NCI-H2171 treated with DMSO at 0.1 percent for 48 hours (cell line): ENCODE measurements at regions not wholly inside any gene's neighbourhood (a gene's known extent, or its start where the extent isn't known, plus 50 kb on each side); places are given as distances from the start of the nearest gene placed in this dataset.

Source experiments
- DNase-seq: peaks from one replicate; lab custom pipeline; 2025; lab: John Stamatoyannopoulos, UW

DNA sequence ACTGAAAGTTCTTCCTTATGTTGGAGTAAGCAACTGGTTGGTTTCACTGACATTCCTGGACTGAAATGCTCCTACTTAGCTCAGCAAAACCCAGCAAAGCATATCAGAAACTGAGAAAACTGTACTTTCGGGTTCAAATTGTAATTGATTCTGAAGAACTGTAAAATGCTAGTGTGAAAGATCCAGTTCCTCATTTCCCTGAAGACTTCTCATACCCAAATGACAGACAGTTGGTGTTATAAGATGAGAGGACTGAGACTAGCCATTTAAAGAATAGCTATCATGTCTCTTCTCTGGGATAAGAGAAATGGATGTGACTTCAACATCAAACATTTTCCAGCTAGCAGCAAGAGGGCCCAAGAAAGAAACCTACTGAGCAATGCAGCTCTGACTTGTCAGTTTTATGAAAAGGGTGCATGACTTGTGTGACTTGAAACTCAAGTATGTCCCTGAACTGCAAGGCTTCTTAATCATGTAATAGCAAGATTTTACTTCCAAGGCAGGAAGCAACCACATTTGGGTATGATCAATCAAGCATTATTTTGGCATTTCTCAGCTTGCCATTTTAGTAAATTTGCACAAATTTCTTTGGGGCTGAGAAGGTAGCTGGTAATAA lies 420.3 kb upstream of the MMADHC start:
- DNase-seq = no peak

DNA sequence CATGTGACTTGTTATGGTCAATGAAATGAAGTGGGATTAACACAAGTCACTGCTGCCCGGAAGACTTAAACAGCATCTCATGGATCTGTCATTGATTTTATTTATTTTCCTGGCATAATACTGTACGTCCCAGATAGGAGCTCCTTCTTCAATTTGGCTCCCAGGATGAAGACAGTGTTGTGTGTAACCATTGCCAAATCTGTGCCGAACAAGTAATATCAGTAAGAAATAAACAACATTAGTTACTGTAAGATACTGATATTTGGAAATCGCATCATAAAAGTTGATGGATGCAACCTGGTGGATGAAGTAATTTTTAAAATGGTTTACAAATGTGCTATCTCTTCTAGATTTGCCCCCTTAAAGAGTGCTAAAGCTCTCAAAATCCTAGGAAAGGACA lies 419.0 kb upstream of the MMADHC start:
- DNase-seq = no peak

DNA sequence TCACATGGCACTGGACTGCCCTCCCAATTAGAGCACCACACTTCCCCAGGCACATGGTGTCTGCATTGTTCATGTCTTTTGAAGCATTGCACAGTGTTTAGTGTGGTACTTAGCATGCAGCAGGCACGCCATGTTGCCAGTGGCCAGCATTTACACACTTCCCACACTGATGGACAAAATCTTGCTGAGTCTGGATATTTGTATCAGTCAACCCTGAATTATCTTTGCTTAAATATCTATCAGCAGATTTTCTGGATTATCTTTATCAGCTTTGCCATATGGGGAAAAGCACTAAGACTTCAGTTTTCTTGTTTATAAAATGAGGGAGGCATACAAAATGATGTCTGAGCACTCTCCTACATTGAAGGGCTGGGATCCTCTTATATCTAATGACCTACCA lies 416.0 kb upstream of the MMADHC start:
- no peak for DNase-seq

DNA sequence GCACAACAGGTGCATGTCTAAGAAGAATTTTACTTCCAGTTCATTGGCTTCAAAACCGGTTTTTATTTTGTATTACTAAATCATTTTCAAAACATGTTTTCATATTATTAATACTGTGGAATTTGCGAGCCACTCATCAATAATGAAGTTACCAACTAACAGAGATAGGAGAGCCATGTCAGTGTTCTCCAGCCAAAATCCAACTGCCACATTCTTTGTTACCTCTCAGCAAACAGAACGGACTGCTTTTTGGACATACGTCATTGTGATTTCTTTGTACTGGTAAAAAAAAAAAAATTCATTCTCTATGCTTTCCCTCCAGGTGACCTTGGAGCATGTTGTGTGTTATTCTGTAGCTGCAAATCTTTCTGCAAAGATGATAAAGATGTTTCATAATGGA lies 414.2 kb upstream of the MMADHC start:
- no peak for DNase-seq

DNA sequence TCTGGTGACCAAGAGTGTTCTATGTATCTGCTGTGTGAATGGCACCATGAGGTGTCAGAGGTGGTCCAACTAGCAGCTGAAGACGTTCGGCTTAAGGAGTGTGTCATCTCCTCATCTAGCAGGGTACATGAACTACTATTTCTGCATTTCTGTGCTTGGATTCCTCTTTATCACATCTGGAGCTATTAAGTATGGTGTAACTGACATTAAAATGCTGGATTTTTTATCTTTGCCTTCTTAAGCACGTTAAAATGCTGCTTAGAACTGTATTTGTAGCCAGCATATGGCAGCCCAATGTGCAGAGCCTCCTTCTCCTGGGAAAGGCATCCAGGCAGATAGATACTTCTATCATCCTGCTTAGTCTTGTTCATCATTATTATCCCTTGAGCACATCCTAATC lies 409.3 kb upstream of the MMADHC start:
- DNase-seq = no peak

DNA sequence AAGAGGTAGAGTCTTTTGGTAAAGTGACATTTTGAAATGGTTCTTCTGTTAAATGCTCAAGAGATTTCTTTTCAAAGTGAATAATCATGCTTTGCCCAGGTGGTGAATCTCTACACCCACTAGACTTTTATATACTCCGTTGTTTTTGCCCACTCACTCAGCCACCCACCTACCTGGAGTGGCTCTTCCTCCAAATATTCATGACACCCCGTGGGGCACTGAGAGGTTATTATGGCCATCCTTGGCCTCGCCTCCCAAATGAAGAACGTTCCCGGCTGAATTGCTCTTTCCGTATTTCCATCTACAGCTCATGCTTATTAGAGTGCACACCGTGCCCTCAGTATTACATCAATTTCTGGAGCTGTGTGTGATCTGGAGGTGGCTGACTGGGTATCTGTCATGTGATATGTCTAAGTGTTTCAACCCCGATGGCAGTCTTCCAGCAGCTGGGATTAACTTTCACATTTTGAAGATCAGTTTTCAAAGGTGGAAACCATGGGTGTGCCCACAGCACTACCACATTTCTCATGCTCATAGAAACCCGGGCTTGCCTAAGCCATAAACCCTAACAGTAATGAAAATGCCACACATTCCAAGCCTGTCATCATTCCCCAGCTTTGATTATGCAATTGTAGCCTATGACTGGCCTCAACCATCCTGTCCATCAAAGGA lies 406.6 kb upstream of the MMADHC start:
- DNase-seq = peak; percentile 94

DNA sequence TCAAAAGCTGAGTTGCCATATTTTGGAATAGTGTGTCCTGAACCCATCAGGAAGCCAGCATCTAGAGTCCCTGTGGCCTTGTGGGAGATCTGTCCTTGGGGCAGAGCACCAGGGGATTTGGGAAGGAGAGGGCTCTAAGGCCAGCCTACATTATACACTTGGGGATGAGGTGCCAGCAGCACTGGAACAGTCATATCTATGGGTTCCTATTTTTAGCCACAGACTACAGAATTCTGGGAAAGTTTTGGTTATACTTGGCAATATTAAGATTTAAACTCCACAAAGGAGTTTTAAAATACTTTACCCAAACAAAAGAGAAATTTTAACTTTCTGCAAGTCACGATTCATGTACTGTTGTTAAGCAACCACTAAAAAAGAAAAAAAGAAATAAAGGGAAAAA lies 405.7 kb upstream of the MMADHC start:
- DNase-seq = no peak

DNA sequence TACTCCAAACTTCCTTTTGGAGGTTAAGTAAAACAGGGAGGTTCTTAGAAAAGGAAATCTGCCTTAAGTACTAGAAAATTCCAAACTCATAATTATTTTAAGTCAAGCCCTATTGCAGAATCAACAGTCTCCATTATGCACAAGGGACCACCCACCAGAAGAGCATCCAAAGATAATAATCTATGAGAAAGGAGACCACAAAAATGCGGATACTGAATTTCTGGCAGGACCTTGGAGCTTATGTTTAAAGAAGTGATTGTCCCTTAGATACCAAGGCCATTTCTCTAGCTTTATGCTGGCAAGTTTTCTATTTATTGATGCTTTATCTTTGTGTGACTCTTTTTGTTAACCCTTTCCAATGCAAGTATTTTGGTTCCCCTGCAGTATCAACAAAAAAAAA lies 404.0 kb upstream of the MMADHC start:
- no peak for DNase-seq

DNA sequence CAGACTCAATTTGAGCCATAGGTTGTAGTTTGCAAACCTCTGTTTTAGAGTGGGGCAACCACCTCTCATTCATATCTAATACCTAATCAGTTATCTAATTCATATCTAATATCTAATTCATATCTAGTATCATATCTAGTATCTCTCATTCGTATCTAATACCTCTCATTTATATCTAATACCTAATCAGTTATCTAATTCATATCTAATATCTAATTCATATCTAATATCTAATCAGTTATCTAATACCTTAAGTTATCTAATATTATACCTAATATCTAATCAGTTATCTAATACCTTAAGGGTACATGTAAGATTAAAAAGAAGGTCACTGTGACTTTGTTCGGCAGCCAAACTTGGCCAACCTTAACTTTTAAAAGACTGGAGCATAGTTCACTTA lies 403.4 kb upstream of the MMADHC start:
- DNase-seq = no peak

DNA sequence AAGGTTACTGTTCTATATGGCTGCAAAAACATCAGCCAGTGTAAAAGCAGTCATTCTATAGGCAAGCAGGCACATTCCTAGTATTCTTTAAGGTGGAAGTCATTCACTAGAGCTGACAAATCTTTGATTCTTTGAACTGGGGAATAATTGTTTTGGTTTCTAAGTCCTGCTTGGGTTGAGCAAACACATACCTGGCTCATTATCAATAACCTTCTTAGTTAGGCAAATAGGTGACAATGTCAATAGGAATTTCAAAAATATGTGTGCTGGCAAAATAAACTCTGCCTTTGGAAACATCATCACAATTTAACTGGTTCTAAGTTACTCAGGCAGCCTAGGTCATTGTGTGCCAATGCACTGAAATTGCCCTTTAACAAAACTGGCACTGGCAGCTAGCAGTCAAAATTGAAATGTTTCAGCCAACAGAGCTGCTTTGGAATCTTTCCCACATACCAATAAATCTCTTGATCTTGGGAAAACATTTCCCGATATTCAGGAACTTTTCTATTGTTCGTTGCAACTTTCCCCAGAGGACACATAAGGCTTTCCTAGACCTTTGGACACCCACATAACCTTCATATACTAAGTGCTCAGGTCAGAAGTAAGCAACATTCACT lies 402.0 kb upstream of the MMADHC start:
- DNase-seq = no peak

DNA sequence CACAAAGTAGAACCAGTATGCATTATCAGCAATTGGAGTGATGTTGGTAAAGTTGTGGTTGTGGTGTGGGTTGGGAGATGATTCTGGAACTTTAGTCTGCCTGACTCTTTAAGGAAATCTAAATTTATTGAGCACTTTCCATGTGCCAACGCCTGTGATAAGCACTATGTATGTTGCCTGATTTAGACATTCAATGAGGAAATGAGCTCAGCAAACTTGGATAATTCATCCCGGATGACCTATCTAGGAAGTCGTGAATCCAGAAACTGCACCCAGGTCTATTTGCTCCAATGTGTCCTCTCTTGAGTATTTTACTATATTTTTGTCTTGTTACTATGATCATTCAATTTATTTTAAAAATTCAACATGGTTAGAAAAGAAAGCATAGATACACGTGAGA lies 400.8 kb upstream of the MMADHC start:
- DNase-seq = no peak

DNA sequence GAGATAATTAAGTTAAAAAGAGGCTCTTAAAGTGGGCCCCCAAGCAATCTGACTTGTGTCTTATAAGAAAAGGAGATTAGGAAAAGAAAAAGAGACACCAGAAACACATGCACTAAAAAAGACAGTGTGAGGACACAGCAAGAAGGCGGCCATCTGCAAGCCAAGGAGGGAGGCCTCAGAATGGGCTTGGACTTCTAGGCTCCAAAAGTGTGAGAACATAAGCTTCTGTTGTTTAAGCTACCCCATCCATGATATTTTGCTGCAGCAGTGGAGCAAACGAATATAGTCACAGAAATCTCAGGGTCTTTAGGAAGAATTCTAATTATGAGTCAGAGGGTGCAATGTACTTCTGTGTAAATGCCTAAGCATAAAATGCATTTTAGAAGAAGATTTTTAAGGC lies 399.3 kb upstream of the MMADHC start:
- DNase-seq = no peak

DNA sequence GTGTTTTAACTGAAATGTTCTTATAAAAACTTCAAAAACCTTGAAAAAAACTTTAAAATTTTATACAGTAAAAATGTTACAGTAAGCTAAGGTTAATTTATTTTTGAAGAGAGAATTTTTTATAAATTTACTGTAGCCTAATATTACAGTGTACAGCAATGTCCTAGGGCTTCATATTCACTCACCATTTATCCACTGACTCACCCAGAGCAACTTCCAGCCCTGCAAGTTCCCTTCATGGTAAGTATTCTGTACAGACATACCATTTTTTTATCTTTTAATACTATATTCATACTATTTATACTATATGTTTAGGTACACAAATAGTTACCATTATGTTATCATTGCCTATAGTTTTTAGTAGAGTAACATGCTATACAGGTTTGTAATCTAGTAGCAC lies 396.7 kb upstream of the MMADHC start:
- DNase-seq = no peak

DNA sequence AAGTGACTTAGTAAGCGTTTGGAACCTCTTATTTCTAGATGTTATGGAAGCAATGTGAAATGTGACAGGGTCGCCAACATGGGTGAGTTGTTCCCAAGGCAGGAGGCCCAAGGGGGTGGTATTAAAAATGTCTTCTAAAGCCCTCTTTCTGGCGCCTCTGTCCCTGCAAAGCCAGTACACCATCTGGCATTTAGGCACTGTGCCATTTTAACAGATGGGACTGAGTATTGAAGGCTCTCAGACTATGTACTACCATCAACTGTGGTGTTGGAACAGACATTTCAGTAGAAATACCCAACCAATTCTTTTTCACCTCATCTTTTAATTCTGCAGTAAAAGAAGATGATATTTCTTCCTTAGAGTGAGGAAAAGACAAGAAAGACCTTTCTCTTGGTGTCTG lies 384.5 kb upstream of the MMADHC start:
- DNase-seq = peak; percentile 95

DNA sequence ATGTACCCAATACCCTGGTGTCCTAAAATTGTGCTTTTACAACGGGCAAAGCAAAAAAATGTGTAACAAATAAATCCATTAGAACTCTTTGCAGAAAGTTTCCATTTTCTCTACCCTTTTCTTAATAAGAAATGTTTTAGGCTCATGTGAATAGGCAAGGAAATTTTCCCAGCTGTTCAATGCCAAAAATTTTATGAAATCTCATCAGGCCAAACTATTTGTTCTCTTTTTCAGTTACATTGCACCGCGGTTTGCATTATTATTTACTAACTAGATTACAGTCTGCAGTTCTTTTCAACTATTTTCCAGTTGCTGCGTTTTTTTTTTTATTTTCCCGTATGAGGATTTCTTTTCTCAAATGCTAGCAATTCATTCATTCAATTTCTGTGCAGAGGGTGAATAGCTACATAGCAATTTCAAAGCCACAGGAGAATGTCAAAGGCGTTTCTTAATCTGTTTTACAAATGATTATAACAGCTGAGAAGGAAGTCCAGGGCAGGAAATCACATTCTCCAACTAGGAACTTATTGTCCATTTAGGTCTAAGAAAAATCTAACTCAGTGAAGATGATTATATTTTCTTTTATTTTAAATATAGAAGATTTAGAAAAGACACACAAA lies 367.5 kb upstream of the MMADHC start:
- DNase-seq = no peak

DNA sequence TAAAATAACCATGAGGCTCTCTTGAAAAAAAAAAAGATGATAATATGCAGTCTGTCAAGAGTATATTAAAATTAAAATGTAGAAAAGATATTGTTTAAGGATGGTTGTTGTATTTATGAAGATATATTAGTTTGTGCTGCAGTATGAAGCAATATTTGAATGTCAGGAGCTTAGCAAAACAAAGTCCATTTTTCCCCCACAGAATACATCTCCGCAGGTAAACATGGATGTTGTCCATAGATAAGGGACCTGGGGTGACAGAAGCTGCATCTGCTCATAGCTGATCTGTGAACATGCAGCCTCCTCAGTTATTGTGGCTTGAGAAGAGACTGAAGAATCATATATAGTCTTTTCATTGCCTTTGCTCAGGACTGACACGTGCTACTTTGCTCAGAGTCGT lies 366.1 kb upstream of the MMADHC start:
- DNase-seq = no peak

DNA sequence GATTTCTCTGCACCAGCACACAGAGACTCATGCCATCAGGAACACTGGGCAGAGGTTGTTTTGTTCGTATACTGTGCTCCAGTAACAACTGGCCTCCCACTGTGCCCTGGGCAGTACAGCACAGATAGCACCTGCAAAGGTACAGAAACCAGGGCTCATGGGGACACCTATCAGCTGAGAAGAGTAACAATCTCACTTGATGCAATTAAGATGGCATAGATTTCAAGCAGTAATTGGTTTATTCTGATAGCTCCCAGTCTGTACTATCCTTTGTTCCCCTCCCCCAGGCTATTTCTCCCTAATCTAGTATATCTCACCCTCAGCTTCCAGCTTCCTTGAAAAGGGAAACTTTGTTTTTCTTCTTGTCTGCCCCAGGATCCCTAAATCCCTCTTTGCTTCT lies 343.9 kb upstream of the MMADHC start:
- DNase-seq = peak; percentile 2

DNA sequence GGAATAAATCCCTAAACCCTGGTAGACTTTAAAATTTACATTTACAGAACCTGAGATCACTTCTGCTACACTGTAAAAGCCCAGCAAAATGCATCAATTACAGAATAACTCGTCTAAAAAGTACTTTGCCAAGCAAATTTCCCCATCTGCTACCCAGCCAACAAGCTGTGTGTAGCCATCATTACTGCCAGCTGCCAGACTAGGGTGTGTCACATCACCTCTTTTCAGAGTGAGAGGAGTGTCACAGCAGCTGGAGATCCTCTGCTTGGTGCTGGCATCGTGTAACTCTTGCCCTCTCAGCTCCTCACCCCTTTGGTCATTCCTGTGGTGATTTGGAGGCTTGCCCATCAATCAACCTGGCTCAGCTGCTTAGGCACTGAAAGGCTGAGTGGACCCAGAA lies 340.4 kb upstream of the MMADHC start:
- peak; percentile 81 for DNase-seq

DNA sequence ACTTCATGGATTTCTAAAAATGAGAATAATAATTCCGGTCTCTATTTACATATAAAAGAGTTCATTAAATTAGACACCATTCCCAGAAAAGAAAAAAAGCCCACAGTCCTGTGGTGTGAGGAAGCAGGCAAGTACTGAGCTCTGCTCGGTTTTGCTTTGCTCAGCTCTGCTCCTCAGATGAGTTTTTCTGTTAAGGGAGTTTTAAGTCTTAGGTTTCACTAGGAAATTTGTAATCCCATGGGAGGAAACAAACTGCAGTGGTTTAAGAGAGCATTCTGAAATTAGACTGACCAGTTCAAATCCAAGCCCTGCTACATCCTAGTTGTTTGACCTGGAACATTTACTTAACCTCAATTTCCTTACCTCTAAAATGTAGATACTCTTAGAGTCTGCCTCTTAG lies 338.6 kb upstream of the MMADHC start:
- DNase-seq = peak; percentile 10

DNA sequence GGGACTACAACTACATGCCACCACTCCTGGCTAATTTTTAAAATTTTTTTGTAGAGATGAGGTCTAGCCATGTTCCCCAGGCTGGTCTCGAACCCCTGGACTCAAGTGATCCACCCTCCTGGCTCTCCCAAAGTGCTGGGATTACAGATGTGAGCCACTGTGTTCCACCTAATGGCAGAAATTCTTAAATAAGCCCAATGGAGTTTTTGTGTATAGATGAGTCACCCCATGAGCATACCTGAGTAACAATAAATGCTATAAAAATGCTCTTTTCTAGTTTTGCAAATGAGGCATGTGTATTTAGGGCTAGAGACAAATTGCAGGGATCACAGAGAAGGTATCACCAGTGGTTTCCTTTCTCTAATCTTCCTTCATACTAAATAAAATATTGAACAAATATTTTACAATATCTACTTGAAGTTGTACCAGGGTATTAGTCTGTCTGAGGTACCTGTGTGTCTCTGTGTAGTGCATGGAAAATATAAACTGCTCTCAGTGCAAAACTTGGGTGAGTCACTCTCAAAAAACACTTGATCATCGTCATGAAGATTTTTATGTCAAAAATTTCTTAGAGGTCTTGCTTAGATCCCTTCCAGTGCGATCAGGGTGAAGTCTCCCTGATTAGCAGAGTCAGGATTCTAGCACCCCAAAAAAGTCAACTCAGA lies 337.1 kb upstream of the MMADHC start:
- DNase-seq = no peak

DNA sequence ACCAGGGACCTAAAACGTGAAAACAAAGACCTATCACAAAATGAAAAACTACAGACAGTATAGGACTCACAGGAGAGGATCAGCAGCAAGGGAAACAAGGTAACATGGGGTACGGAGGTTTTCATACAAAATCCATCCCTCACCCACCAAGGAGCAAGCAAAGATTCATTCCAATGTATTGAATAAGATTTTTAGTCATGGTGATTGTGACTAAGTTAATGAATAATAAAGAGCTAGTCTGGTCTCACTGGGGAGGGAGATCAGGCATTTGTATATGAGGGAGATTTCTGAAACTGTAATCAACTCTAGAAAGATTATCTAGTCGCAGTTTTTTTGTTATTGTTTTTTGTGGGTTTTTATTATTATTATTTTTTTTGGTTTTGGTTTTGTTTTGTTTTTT lies 336.5 kb upstream of the MMADHC start:
- DNase-seq = no peak

DNA sequence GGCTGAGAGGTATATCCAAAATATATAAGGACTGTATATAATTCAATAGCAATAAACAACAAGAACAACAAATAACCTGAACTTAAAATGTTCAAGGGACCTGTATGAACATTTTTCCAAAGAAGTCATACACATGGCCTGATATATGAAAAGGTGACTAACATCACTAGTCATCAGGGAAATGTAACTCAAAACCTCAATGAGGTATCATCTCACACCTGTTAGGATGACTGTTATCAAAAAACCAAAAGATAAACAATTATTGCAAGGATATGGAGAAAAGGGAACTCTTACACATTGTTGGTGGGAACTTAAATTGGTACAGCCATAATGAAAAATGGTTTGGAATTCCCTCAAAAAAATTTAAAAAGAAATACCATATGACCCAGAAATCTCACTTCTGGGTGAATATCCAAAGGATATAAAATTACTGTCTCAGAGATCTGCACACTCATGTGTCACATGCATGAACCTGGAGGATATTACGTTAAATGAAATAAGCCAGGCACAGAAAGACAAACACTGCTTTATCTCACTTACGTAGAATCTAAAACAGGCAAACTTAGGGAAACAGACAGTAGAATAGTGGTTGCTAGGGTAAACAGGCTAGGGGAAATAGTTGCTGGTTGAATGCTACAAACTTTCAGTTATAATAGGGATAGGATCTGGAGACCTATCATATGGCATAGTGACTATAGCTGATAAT lies 334.5 kb upstream of the MMADHC start:
- DNase-seq = peak; percentile 66
